ENCODE measurements at regions not wholly inside any gene's neighbourhood (a gene's known extent, or its start where the extent isn't known, plus 50 kb on each side); places are given as distances from the start of the nearest gene placed in this dataset.

- Histone ChIP-seq H3K4me3 (ENCODE audit: insufficient read depth, low read depth, low read length) (no peak overlapping the region), H3K4me2 (ENCODE audit: low read depth, low read length) (no peak overlapping the region), H4K91ac (ENCODE audit: insufficient read depth, low read depth, low read length) (no peak overlapping the region), H3K4ac (ENCODE audit: low read depth, low read length) (no peak overlapping the region), H2AFZ (replicated peaks; ENCODE audit: low read length, poor library complexity) (no peak overlapping the region), H3K36me3 (ENCODE audit: control insufficient read depth, insufficient read depth, low read length) (no peaks in the 10 kb centered on the region), H2AK5ac (ENCODE audit: low read depth, low read length) (peak overlapping the region; percentile 44; the same call in 1 of the 2 replicates), H2BK20ac (ENCODE audit: low read depth, low read length) (no peak overlapping the region), H3K4me1 (ENCODE audit: control insufficient read depth, insufficient read depth, low read length) (peaks cover 11% of the 10 kb centered on the region), H3K23ac (ENCODE audit: low read depth, low read length) (no peak overlapping the region), H4K8ac (ENCODE audit: low read depth in 2 of 2, low read length in 2 of 2) (no peak overlapping the region), H2AK9ac (replicated peaks; ENCODE audit: low read depth, low read length, poor library complexity) (no peak overlapping the region), H3K27ac (ENCODE audit: insufficient read depth, low read length) (no peak overlapping the region), H3K9me1 (ENCODE audit: insufficient read depth, low read length) (peaks cover 11% of the 10 kb centered on the region), H2BK15ac (ENCODE audit: low read depth, low read length) (0 out of 3 replicates have a peak overlapping the region, but pooled peaks have one; percentile 17), H3K56ac (ENCODE audit: extremely low read depth, insufficient read depth, low read length) (no peak overlapping the region), H2BK5ac (ENCODE audit: low read depth, low read length, poor library complexity, severe bottlenecking) (no peak overlapping the region), H3K27me3 (ENCODE audit: control insufficient read depth, insufficient read depth, low read length) (no peaks in the 10 kb centered on the region; the same call in 1 of the 2 replicates), H3K79me1 (ENCODE audit: low read depth in 1 of 2, low read length in 2 of 2) (no peaks in the 10 kb centered on the region), H4K5ac (ENCODE audit: low read depth, low read length) (no peak overlapping the region), H2BK120ac (ENCODE audit: low read depth, low read length) (no peak overlapping the region), H3K14ac (replicated peaks; ENCODE audit: low read depth, low read length) (no peak overlapping the region), H4K20me1 (ENCODE audit: insufficient read depth, low read length) (peaks cover 3% of the 10 kb centered on the region; the same call in 1 of the 2 replicates), H3K18ac (ENCODE audit: low read depth, low read length) (no peak overlapping the region), H3K9me3 (ENCODE audit: control insufficient read depth, insufficient read depth, low read length) (no peaks in the 10 kb centered on the region), H3K9ac (ENCODE audit: low read depth, low read length) (no peak overlapping the region)
- in situ Hi-C loops (cut with MboI; ENCODE audit: low sequenced_read_pairs), result no loop called here
- 100% methylated on average over 1 of the region's 10 CpGs; no CpG with 5 or more reads in 1 of the 2 experiments for WGBS, 2 experiments (ENCODE audit: extremely low coverage in 2 of 2, insufficient read length in 1 of 2)
- dilution Hi-C loops (cut with HindIII; ENCODE audit: low sequenced_read_pairs, unreplicated experiment), result no loop called here
- POLR2A ChIA-PET (ENCODE audit: unreplicated experiment), result no interaction called here
- CTCF ChIA-PET, result no interaction called here
- ATAC-seq (ENCODE audit: low read depth) (no peak), DNase-seq (no peak)
- no TSS peak for BruUV-seq (replicated peaks)
- intact Hi-C loops (cut with micrococcal nuclease), result no loop called here
- TF ChIP-seq MAZ (IDR thresholded peaks at IDR 0.05; ENCODE audit: borderline replicate concordance, low read depth, low read length), result no peak
- no peak for TF ChIP-seq MAFK (IDR thresholded peaks at IDR 0.05; ENCODE audit: low read depth, low read length)
- no peak for TF ChIP-seq BHLHE40 (IDR thresholded peaks at IDR 0.05; ENCODE audit: low read depth, low read length)
- TF ChIP-seq MXI1 (IDR thresholded peaks at IDR 0.05; ENCODE audit: borderline replicate concordance, low read depth, low read length), result no peak
- TF ChIP-seq ELK1 (IDR thresholded peaks at IDR 0.05; ENCODE audit: borderline replicate concordance, low read depth, low read length), result no peak
Observed at GRCh38 chr3:187942658-187943241, 197.5 kb upstream of the BCL6 start.

Measured in IMR-90 (cell line).